ENCODE measurements at regions not wholly inside any gene's neighbourhood (a gene's known extent, or its start where the extent isn't known, plus 50 kb on each side); places are given as distances from the start of the nearest gene placed in this dataset.

DNA sequence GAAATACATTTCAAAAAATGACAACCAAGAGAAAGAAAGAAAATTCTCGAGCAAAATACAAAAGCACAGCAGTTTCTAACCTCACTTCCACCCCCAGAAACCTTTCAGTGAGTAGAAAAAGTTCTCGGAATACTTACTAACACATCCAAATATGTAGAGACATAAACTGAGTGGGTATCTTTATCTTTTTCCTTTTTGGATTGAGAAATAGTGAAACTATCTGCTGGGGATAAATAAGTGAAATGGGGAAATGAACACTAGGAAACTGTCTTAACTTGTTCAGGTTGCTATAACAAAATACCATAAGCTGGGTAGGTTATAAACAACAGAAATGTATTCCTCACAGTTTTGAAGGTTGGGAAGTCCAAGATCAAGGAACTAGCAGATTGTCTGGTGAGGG lies 72.0 kb downstream of the VCAM1 start:
- no peak overlapping the region for H3K4me3 ChIP-seq (ENCODE audit: low read depth, low read length)
- no peak for TF ChIP-seq CTCF (IDR thresholded peaks at IDR 0.05; ENCODE audit: low read depth, low read length, missing control alignments)
- no peak for DNase-seq (ENCODE audit: low read depth)
- in situ Hi-C loops (cut with HindIII; ENCODE audit: low sequenced_read_pairs): no loop called here

GRCh38 chr1:100793659-100794058 lies 74.1 kb downstream of the VCAM1 start:
- DNase-seq (ENCODE audit: low read depth): no peak
- in situ Hi-C loops (cut with HindIII; ENCODE audit: low sequenced_read_pairs): no loop called here
- TF ChIP-seq CTCF (IDR thresholded peaks at IDR 0.05; ENCODE audit: low read depth, low read length, missing control alignments): no peak
- H3K4me3 ChIP-seq (ENCODE audit: low read depth, low read length): no peak overlapping the region

- in situ Hi-C loops (cut with HindIII; ENCODE audit: low sequenced_read_pairs): no loop called here
- DNase-seq (ENCODE audit: low read depth): peak; percentile 86
- no peak overlapping the region for H3K4me3 ChIP-seq (ENCODE audit: low read depth, low read length)
- no peak for TF ChIP-seq CTCF (IDR thresholded peaks at IDR 0.05; ENCODE audit: low read depth, low read length, missing control alignments)
Observed at GRCh38 chr1:100794748-100795645, 75.5 kb downstream of the VCAM1 start.

GRCh38 chr1:100795646-100795985 lies 76.1 kb downstream of the VCAM1 start:
- in situ Hi-C loops (cut with HindIII; ENCODE audit: low sequenced_read_pairs): no loop called here
- no peak overlapping the region for H3K4me3 ChIP-seq (ENCODE audit: low read depth, low read length)
- no peak for TF ChIP-seq CTCF (IDR thresholded peaks at IDR 0.05; ENCODE audit: low read depth, low read length, missing control alignments)
- DNase-seq (ENCODE audit: low read depth): no peak

DNA sequence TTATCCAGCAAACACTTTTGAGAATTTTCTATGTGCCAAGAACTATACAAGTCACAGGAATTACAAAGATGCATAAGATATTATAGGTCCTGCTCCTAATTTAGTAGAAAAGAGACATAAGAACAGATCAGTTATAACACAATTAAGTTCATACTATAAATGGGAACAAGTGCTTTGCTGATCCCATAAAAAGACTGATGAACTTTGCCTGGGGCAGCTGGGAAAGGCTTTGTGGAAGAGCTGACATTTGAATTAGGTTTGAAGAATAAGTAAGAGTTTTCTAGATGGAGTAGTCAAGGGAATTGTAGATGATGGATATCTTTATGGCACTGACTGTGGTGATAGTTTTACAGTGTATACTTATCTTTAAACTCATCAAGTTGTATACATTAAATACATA lies 76.5 kb downstream of the VCAM1 start:
- no peak for DNase-seq (ENCODE audit: low read depth)
- in situ Hi-C loops (cut with HindIII; ENCODE audit: low sequenced_read_pairs): no loop called here
- no peak for TF ChIP-seq CTCF (IDR thresholded peaks at IDR 0.05; ENCODE audit: low read depth, low read length, missing control alignments)
- H3K4me3 ChIP-seq (ENCODE audit: low read depth, low read length): no peak overlapping the region

GRCh38 chr1:100799548-100799947 lies 80.0 kb downstream of the VCAM1 start:
- TF ChIP-seq CTCF (IDR thresholded peaks at IDR 0.05; ENCODE audit: low read depth, low read length, missing control alignments): no peak
- DNase-seq (ENCODE audit: low read depth): no peak
- in situ Hi-C loops (cut with HindIII; ENCODE audit: low sequenced_read_pairs): no loop called here

More at GRCh38 chr1:100799548-100799947, 80.0 kb downstream of the VCAM1 start:
- no peak overlapping the region for H3K4me3 ChIP-seq (ENCODE audit: low read depth, low read length)
